Sigmoid colon (tissue), 4 donors: ENCODE measurements at regions not wholly inside any gene's neighbourhood (a gene's known extent, or its start where the extent isn't known, plus 50 kb on each side); places are given as distances from the start of the nearest gene placed in this dataset.

ENCODE experiments used
- EP300 ChIP-seq, 4 donors: sonication (generic); formaldehyde crosslinking; IDR thresholded peaks; one replicate each; pipeline ENCODE4 v1.6.1; 2017; ENCODE audit warnings: antibody characterized with exemption in 4 of 4
- POLR2A ChIP-seq, 2 donors: fragments of 450-650 bp; IDR thresholded peaks; one replicate each; pipeline ENCODE4 v1.6.1; 2016; ENCODE audit warnings: antibody characterized with exemption in 2 of 2, mild to moderate bottlenecking in 2 of 2, moderate library complexity in 2 of 2
- POLR2AphosphoS5 ChIP-seq, 4 donors: sonication (generic); formaldehyde crosslinking; IDR thresholded peaks; one replicate each; pipeline ENCODE4 v1.6.1; 2017; ENCODE audit warnings: antibody characterized with exemption in 4 of 4
- TF ChIP-seq, protein P1 (sequence below), 4 experiments: fragments of 450-650 bp in 3 of 4; fragments of 200-600 bp in 1 of 4; IDR thresholded peaks; one replicate each; pipeline ENCODE4 v1.5.1; 2016 to 2019; ENCODE audit warnings: antibody characterized with exemption in 4 of 4, mild to moderate bottlenecking in 3 of 4, moderate library complexity in 2 of 4

- TF ChIP-seq, protein P1, sequence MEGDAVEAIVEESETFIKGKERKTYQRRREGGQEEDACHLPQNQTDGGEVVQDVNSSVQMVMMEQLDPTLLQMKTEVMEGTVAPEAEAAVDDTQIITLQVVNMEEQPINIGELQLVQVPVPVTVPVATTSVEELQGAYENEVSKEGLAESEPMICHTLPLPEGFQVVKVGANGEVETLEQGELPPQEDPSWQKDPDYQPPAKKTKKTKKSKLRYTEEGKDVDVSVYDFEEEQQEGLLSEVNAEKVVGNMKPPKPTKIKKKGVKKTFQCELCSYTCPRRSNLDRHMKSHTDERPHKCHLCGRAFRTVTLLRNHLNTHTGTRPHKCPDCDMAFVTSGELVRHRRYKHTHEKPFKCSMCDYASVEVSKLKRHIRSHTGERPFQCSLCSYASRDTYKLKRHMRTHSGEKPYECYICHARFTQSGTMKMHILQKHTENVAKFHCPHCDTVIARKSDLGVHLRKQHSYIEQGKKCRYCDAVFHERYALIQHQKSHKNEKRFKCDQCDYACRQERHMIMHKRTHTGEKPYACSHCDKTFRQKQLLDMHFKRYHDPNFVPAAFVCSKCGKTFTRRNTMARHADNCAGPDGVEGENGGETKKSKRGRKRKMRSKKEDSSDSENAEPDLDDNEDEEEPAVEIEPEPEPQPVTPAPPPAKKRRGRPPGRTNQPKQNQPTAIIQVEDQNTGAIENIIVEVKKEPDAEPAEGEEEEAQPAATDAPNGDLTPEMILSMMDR (IDR thresholded peaks at IDR 0.05), result no peak
- TF ChIP-seq POLR2A (IDR thresholded peaks at IDR 0.05) (no peak), POLR2AphosphoS5 (IDR thresholded peaks at IDR 0.05) (no peak), EP300 (IDR thresholded peaks at IDR 0.05) (no peak)
Observed at GRCh38 chr10:7056216-7056615, 354.6 kb downstream of the SFMBT2 start.
